Stimulated activated effector memory CD8-positive, alpha-beta T cell treated with anti-CD3 and anti-CD28 coated beads, Interleukin-12 subunit alpha, Interleukin-12 subunit beta, amount 100 ng/mL, for 72 hours (primary cell): ENCODE measurements at regions not wholly inside any gene's neighbourhood (a gene's known extent, or its start where the extent isn't known, plus 50 kb on each side); places are given as distances from the start of the nearest gene placed in this dataset.

ENCODE experiments used
- ATAC-seq: fragments of 150-1000 bp; cut with Tn5 transposase; 2 replicates; pipeline ENCODE4 v1.10.0; 2021
- DNase-seq, 2 donors: peaks; one replicate each; pipeline ENCODE4 v3.0.0; 2021 to 2022; ENCODE audit warnings: low spot score in 2 of 2
- H3K27ac Mint-ChIP-seq: one replicate; pipeline ENCODE4 v1.8.0; 2022; ENCODE audit warnings: mild to moderate bottlenecking, mixed read lengths
- H3K36me3 Mint-ChIP-seq: one replicate; pipeline ENCODE4 v1.8.0; 2022; ENCODE audit warnings: mild to moderate bottlenecking, mixed read lengths
- H3K4me1 Mint-ChIP-seq: one replicate; pipeline ENCODE4 v1.8.0; 2022; ENCODE audit warnings: mixed read lengths
- H3K4me3 Mint-ChIP-seq: one replicate; pipeline ENCODE4 v1.8.0; 2022; ENCODE audit warnings: mild to moderate bottlenecking, mixed read lengths
- H3K9me3 Mint-ChIP-seq: one replicate; pipeline ENCODE4 v1.8.0; 2022; ENCODE audit warnings: mixed read lengths

GRCh38 chr12:30048371-30048770 is 264.6 kb upstream of the TMTC1 start:
- ATAC-seq (no peak), DNase-seq (no peak)
- no peaks in the 10 kb centered on the region for H3K4me1 Mint-ChIP-seq
- H3K4me3 Mint-ChIP-seq = no peak overlapping the region
- no peaks in the 10 kb centered on the region for H3K36me3 Mint-ChIP-seq
- peaks cover 17% of the 10 kb centered on the region for H3K9me3 Mint-ChIP-seq
- H3K27ac Mint-ChIP-seq = no peak overlapping the region

GRCh38 chr12:30047516-30048254 is 263.9 kb upstream of the TMTC1 start:
- Mint-ChIP-seq H3K4me1 (no peaks in the 10 kb centered on the region), H3K4me3 (no peak overlapping the region), H3K27ac (no peak overlapping the region), H3K36me3 (no peaks in the 10 kb centered on the region), H3K9me3 (peaks cover 17% of the 10 kb centered on the region)
- ATAC-seq (no peak), DNase-seq (no peak)

GRCh38 chr12:30046376-30046775 is 262.6 kb upstream of the TMTC1 start:
- DNase-seq (no peak), ATAC-seq (no peak)
- Mint-ChIP-seq H3K4me1 (no peaks in the 10 kb centered on the region), H3K4me3 (no peak overlapping the region), H3K9me3 (peaks cover 12% of the 10 kb centered on the region), H3K36me3 (no peaks in the 10 kb centered on the region), H3K27ac (no peak overlapping the region)

- DNase-seq (no peak), ATAC-seq (no peak)
- Mint-ChIP-seq H3K9me3 (peaks cover 14% of the 10 kb centered on the region), H3K4me1 (no peaks in the 10 kb centered on the region), H3K36me3 (no peaks in the 10 kb centered on the region), H3K4me3 (no peak overlapping the region), H3K27ac (no peak overlapping the region)
Observed at GRCh38 chr12:30045171-30045570, 261.4 kb upstream of the TMTC1 start.

- Mint-ChIP-seq H3K27ac (no peak overlapping the region), H3K9me3 (peaks cover 15% of the 10 kb centered on the region), H3K4me1 (no peaks in the 10 kb centered on the region), H3K4me3 (no peak overlapping the region), H3K36me3 (no peaks in the 10 kb centered on the region)
- DNase-seq (no peak), ATAC-seq (no peak)
Observed at GRCh38 chr12:30044206-30044605, 260.5 kb upstream of the TMTC1 start.

- Mint-ChIP-seq H3K36me3 (no peaks in the 10 kb centered on the region), H3K4me1 (no peaks in the 10 kb centered on the region), H3K9me3 (peaks cover 15% of the 10 kb centered on the region), H3K27ac (no peak overlapping the region), H3K4me3 (no peak overlapping the region)
- DNase-seq (no peak), ATAC-seq (no peak)
Observed at GRCh38 chr12:30043151-30043847, 259.6 kb upstream of the TMTC1 start.

- no peaks in the 10 kb centered on the region for H3K36me3 Mint-ChIP-seq
- peaks cover 11% of the 10 kb centered on the region for H3K9me3 Mint-ChIP-seq
- no peaks in the 10 kb centered on the region for H3K4me1 Mint-ChIP-seq
- no peak overlapping the region for H3K4me3 Mint-ChIP-seq
- no peak for ATAC-seq
- DNase-seq = no peak
- H3K27ac Mint-ChIP-seq = no peak overlapping the region
Observed at GRCh38 chr12:30041096-30041495, 257.4 kb upstream of the TMTC1 start.

- Mint-ChIP-seq H3K9me3 (peaks cover 4% of the 10 kb centered on the region), H3K36me3 (no peaks in the 10 kb centered on the region), H3K4me3 (no peak overlapping the region), H3K27ac (no peak overlapping the region), H3K4me1 (no peaks in the 10 kb centered on the region)
- DNase-seq (no peak), ATAC-seq (no peak)
Observed at GRCh38 chr12:30030693-30031374, 247.1 kb upstream of the TMTC1 start.

GRCh38 chr12:30026621-30027234 is 243.0 kb upstream of the TMTC1 start:
- DNase-seq (no peak), ATAC-seq (no peak)
- H3K9me3 Mint-ChIP-seq = peaks cover 12% of the 10 kb centered on the region
- no peaks in the 10 kb centered on the region for H3K4me1 Mint-ChIP-seq
- H3K27ac Mint-ChIP-seq = no peak overlapping the region
- no peak overlapping the region for H3K4me3 Mint-ChIP-seq
- H3K36me3 Mint-ChIP-seq = no peaks in the 10 kb centered on the region

- Mint-ChIP-seq H3K4me1 (no peaks in the 10 kb centered on the region), H3K27ac (no peak overlapping the region), H3K36me3 (no peaks in the 10 kb centered on the region), H3K4me3 (no peak overlapping the region), H3K9me3 (peaks cover 15% of the 10 kb centered on the region)
- no peak for ATAC-seq
- no peak for DNase-seq
Observed at GRCh38 chr12:30025317-30025716, 241.6 kb upstream of the TMTC1 start.

- H3K9me3 Mint-ChIP-seq = peaks cover 15% of the 10 kb centered on the region
- H3K4me1 Mint-ChIP-seq = no peaks in the 10 kb centered on the region
- H3K36me3 Mint-ChIP-seq = no peaks in the 10 kb centered on the region
- H3K4me3 Mint-ChIP-seq = no peak overlapping the region
- H3K27ac Mint-ChIP-seq = no peak overlapping the region
- no peak for ATAC-seq
- no peak for DNase-seq
Observed at GRCh38 chr12:30023186-30023585, 239.4 kb upstream of the TMTC1 start.

GRCh38 chr12:30021051-30021833 is 237.5 kb upstream of the TMTC1 start:
- Mint-ChIP-seq H3K36me3 (no peaks in the 10 kb centered on the region), H3K27ac (no peak overlapping the region), H3K4me3 (no peak overlapping the region), H3K4me1 (no peaks in the 10 kb centered on the region), H3K9me3 (peaks cover 12% of the 10 kb centered on the region)
- ATAC-seq (no peak), DNase-seq (no peak)

- ATAC-seq = no peak
- no peak overlapping the region for H3K27ac Mint-ChIP-seq
- no peak overlapping the region for H3K4me3 Mint-ChIP-seq
- no peak for DNase-seq
- peaks cover 9% of the 10 kb centered on the region for H3K9me3 Mint-ChIP-seq
- no peaks in the 10 kb centered on the region for H3K4me1 Mint-ChIP-seq
- no peaks in the 10 kb centered on the region for H3K36me3 Mint-ChIP-seq
Observed at GRCh38 chr12:30019366-30020140, 235.8 kb upstream of the TMTC1 start.

- ATAC-seq (no peak), DNase-seq (no peak)
- Mint-ChIP-seq H3K27ac (no peak overlapping the region), H3K4me1 (no peaks in the 10 kb centered on the region), H3K4me3 (no peak overlapping the region), H3K9me3 (peaks cover 1% of the 10 kb centered on the region), H3K36me3 (no peaks in the 10 kb centered on the region)
Observed at GRCh38 chr12:30016540-30017055, 232.9 kb upstream of the TMTC1 start.
